GM19397 (cell line): ENCODE measurements at regions not wholly inside any gene's neighbourhood (a gene's known extent, or its start where the extent isn't known, plus 50 kb on each side); places are given as distances from the start of the nearest gene placed in this dataset.

Source experiments
- ATAC-seq: cut with Tn5 transposase; IDR thresholded peaks from one replicate; pipeline ENCODE4 v1.9.1; 2021; ENCODE audit warnings: mild to moderate bottlenecking, moderate library complexity; ENCODE audit not compliant: unreplicated experiment

DNA sequence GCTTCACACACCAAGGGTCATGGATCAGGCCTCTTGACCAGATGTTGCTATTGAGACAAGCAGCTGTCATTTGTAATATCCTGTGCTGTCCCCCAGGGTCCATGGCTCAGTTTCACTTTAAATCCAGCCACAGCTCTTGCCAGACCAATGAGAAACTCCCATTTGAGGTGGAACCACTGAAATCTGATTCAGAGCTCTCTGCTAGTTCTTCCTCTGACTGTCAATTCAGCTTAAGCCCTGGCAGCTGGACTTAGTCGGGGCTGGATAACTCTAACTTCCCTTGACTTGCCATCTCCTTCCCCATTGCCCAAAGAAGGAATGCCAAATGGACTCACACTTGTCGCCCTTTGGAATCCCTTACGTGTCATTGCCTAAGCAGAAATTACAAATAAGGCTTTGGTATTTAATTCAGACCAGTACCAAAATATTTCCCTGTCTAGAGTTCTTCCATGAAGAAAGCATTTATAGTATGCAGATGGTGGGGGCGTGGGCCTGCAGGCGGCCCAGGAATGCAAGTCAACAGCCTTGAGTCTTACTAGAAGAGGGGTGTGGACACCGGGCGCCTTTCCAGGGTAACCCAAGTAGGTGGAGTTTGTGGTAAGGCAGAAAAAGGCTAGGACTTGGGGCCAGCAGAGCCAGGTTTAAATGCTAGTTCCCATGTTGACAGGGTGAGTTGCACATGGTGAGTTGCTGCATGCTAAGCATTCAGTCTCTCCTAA is 96.9 kb upstream of the TMPO start:
- ATAC-seq: peak; percentile 79

DNA sequence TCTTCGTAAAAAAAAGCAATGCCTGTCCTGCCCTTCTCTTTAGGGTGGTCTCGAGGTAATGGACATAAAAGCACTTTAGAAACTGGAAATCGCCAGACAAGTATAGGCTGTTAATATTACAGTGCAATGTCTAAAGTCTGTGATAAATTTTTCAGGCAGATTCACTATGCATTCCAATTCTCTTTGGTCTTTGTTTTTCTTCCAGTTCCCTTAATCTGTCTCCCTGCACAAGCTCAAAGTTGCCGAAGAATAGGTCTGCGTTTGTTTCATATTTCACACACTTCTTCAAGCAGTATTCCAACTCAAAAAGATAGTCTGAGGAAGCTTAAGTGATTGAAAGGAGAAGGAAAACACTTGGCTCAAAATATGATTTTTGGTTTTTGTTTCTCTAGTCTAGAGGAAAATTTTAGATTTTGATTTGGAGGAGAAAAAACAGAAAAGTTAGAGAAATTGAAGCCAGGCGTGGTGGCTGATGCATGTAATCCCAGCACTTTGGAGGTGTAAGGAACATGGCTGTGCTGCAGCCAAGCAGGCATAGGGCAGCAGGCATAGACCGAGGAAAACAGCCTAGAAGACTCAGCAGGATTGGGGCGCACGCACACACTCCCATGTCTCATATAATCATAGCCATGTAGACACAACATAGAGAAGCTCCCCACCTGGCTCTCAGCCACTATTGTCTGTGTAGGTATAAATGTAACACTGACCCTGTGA is 96.2 kb upstream of the TMPO start:
- ATAC-seq: no peak

DNA sequence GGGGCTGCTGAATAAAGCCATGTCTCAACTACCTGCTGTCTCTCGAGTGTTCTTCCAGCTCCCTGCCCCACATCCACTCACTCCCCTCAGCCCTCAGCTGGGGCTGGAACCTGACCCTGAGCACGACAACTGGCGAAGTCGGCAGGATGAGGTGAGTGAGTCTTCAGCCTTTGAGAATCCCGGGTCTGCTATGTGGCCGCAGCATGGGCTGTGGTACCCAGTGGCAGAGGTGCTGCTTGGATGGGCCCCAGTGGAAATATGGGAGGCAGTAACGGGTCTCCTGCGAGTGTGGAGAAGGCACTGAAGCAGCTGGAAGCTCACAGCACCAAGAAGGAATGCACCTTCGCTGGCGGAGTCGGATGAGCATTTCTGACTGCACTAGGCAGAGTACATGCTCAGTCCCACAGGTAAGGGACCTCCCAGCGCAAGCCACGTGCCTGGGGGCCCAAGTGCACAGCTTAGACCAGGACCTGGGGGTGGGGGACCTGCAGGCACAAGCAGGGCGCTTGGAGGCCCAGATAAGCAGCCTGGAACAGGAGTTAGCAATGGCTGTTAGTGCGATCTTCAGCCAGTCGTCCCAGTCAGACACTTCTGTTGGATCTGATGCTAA is 95.5 kb upstream of the TMPO start:
- no peak for ATAC-seq

DNA sequence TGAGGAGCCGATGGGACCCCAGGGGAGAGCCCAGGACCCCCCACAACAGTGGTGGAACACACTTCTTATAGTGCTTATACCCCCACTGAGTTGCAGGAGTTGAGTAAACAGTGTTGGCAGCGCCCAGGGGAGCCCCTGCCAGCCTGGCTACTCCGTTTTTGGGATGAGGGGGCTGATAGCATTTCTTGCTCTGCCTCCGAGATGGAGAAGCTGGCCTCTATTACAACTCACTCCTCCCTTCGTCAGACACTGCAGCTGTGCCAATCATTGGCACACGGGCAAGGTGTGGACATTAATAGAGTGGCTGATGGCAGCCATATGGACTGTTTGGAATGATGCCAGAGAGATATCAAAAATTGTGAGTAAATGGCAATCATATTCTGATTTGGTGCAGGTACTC is 94.9 kb upstream of the TMPO start:
- ATAC-seq: no peak

DNA sequence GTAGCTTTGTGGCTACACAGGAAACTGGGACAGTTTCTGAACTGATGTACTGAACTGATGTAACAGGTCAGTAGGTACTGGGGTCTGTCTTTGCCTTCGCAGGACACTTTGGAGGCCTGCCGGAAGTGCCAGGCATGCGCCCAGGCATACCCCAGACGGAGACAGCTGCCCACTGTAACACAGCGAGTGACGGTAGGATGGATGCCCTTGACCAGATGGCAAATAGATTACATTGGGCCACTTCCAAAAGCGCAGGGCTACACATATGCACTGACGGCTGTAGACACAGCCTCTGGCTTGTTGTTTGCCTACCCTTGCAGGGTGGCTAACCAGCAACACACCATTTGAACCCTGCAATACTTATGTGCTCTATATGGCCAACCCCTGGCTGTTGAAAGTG is 94.1 kb upstream of the TMPO start:
- ATAC-seq: no peak

DNA sequence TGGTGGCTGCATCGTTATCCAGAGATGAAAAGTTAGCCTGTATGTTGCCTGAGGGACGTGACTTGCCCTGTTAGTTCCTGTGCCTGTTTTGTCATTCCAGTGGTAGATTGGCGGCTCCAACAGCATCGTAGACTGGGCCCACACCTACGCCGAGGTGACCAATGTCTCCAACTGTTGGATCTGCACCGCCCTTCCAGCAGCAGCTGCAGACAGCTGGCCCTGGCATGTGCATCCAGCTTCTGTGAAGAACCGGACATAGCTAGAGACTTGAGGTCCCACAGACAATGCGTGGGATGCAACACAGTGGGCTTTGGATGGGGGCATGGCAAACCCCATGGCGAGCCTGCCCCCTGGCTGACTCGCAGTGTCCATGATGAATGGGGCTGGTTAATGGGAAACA is 93.0 kb upstream of the TMPO start:
- no peak for ATAC-seq

DNA sequence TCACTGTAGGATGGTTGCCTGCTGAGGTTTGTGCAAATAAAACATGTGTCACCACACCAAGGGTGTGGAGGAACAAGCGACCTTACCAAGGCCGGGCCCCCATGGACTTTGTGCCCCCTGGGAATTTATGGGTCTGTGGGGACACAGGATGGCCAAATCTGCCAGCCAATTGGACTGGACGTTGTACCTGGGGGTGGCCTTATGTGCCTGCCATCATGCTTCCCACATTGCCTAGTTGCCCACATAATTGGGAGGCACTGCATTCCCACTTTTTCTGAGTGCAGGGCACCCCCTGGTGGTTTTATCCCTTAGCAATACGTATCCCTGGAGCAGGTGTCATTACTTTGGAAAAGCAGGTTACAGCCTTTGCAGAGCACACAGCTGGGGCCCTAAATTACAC is 92.6 kb upstream of the TMPO start:
- no peak for ATAC-seq

DNA sequence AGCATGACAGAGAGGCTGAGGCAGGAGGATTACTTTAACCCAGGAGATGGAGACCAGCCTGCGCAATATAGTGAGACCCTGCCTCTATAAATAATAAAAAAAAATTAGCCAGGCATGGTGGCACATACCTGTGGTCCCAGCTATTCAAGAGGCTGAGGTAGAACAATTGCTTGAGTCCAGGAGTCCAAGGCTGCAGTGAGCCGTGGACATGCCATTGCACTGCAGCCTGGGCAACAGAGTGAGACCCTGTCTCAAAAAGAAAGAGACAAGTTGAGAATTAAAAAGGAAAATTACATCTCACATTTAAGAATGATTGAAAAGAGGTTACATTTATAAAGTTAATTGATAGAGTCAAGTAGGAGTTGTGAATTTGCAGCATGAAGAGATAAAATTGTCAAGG is 91.4 kb upstream of the TMPO start:
- no peak for ATAC-seq

DNA sequence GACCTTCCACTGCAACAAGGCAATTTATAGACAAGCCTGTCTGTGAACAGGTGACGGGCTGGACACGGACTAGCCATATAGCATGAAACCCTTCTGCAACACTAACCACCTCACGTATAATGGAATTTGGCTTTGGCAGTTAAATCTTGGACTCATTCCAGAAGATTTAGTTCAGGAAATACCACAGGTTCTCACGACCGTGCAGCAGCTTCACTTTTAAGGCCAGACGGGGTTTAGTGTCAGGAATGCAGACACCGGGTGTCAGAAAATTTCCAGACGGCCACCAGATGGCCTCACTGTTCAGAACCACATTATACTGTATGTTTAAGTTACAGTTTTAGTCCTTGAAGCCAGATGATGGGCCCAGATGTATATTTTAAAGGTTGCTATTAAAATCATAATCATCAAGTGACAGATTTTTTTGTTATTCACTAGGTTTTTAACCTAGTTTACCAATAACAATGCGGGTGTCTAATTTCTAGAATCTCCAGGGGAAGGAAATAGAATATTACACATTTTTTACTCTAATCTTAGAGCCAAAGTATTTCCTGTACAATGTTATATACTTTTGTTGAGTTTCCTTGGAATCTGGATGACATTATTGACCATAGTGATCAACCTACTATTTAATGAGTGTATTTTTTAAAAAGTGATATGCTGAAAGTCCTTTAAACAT is 90.5 kb upstream of the TMPO start:
- ATAC-seq: peak; percentile 86

DNA sequence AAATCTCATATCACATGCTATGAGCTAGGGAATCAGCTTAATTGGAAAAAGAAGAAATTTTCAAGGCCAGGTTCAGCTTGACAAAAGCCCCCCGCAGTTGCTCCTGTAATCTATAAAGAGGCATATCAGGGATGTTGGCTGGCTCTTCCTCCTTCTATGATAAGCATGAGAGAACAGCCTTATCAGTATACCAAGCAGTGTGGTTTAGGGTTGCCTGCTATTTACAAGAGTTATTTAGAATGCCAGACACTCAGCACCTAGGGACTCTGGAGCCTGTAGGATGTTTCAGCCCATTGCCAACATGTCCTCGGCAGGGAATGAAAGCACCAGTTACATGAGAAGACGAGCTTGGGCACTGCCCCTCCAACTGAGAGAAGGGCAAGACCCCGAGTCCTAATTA is 89.5 kb upstream of the TMPO start:
- no peak for ATAC-seq

DNA sequence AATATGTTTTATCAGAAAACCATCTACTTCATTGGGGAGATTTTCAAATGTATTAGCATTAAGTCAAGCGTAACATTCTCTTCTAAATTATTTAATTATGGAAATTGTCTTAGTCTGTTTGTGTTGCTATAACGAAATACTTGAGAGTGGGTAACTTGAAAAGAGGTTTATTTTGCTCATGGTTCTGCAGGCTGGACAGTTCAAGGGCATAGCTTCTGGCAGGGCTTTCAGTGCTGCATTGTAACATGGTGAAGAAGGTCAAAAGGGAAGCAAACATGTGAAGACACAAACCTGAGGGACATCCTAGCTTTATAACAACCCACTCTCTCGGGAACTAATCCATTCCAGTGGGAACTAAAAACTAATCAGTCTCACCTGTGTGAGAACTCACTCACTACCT is 84.3 kb upstream of the TMPO start:
- ATAC-seq: no peak

DNA sequence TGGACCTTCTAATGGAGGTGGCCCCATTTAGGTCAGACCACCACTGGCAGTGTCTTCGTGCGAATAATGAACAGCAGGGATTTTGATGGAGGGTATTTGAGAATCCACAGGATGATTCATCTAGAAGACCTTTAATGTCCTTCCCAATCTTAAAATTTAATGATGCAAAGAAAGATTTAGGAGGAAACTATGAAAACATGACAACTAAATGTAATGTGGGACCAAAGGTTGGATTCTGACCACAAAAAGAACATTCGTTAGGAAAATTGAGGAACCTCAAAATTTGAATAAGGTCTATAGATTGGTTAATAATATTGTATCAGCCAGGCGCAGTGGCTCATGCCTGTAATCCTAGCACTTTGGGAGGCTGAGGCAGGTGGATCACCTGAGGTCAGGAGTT is 78.2 kb upstream of the TMPO start:
- ATAC-seq: no peak

DNA sequence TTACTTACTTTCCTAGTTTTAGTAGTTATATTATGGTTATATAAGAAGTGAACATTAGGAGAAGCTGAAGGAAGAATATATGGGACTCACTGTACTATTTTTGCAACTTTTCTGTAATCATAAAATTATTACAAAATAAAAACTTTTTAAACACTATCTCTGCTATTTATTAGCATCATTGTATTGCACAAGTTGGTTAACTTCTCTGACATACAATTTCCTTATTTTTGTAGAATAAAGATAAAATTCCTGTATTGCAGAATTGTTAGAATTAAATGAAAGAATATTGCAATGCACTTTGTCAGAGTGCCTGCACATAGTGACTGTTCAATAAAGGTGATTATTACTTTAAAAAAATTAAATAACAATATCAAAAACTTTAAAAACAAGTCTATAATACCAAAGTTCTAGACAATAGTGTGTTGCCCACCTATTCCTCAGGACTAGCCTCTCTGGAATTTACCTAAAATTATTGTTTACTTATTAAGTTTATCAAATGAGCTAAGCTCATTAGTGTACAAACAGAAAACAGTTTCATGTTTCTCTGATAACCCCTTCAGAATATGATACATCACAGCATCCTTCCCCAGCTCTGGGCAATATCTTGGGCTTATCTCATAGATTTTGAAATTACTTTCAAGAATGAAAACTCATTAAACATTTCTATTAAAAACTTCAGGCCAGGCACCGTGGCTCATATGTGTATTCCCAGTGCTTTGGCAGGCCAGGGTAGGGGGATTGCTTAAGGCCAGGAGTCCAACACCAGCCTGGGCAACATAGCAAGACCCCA is 77.4 kb upstream of the TMPO start:
- no peak for ATAC-seq

DNA sequence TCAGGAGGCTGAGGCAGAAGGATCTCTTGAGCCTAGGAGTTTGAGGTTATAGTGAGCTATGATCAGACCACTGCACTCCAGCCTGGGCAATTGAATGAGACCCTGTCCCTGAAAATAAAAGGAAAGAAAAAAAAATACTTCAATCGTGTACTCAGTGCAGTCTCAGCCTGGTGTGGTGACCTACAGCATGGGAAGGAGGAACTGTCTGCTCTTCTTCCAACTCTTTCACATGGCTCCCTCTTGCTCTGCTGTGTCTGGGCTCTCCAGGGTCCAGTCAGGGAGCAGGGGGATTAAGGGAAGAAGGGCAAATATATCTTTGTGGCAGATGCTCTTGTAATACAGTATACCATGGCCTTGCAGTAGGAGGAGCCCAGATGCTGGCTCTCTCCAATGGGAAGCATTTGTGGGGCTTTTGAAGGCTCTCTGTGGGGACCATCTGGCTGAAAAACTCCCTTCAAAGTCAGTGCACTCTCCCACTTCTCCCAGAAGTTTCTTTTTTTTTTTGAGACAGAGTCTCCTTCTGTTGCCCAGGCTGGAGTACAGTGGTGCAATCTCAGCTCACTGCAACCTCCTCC is 76.6 kb upstream of the TMPO start:
- no peak for ATAC-seq

DNA sequence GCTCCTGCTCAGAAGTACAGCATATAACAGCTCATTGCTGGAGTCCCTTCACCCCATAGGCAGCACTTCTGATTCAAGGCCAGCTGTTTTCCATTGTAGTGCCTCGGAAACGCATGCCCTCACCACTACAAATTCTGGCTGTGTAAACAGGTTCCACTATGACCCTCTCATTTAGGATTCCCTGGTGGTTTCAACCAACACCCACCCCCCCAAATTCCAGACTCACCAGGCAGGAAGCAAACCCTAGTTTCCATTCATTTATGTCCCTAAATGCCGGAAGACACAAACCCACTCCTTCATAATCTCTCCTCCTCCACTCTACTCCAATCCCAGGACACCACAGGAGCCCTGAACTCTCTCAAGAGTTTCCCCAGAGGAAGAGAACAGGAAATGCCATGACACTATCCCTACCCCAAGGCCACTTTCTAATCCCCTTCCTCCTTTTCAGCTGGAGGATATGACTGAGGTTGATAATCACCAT is 75.9 kb upstream of the TMPO start:
- no peak for ATAC-seq

DNA sequence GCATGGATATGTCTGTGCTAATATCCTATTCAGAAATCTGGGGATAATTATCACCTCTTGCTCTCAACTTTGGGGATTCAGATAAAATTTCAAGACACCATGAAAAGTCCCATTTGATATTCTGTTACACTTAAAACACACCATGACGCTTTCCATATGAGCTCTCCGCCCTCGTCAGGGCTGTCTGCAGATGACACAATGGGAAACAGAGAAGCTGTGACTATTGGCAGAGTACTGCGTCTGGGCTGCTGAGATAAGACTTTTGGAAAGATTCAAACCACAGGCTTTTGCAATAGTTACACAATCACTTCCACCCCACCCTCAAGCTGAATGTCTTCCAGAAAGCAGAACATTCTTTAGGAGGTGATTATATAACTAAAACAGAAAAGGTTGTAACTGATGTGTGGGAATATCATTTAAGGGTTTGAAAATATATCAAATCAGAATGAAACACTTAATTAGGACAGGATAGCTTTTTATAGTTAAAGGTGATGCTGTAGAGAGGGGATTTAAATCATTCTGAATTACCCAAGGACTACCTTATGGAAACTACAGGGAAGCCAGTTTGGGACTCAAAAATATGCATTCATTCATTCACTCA is 75.3 kb upstream of the TMPO start:
- no peak for ATAC-seq

DNA sequence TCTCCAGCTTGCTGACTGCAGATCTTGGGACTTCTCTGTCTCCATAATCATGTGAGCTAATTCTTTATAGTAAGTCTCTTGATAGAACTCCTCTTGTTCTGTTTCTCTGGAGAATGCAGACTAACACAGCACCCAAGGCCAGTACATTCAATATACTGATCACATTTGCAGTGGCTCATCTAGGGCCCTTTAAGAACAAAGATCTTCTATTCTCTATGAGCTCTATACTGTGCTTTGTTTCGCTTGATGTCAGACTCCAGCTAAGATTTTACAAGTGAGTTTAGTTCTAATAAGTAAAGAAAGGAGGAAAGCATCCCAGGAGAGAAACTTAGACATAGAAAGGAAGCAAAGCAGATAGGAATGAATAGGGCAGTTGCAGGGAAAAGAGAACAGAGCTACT is 69.3 kb upstream of the TMPO start:
- no peak for ATAC-seq

DNA sequence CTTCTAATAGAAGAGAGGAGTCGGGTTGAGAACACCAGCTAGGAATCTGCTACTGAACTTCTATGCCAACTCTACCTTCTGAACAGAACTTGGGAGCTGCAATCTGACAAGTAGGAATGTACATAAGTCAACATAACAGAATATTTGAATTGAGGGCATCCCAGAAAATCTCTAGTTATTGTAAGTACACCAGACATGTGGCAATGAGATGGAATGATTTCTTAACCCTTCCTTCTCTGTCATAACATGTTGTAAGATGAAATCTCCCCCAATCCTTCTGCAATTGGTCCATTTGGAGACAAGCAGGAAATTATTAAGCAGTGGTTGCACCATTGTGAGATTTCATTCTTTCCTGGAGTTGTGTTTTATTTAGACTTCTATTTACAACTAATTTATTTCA is 68.7 kb upstream of the TMPO start:
- no peak for ATAC-seq

DNA sequence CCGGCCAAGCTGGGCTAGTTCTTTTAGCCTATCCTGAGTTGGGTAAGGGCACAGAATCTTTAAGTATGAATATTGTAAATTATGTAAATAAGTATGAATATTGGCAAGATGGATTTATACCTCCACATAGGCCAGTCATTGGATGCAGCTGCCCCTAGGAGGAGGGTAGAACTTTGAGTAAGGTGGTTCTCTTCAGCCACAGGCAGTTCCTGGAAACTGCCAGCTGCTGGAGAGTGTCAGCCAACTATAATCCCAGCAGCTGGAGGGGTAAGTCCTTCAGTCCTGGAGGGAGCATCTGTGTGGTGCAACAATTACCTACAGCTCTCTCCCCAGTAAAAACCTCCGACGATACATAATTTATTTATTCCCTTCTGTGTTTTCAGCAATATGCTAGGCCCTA is 65.8 kb upstream of the TMPO start:
- no peak for ATAC-seq

DNA sequence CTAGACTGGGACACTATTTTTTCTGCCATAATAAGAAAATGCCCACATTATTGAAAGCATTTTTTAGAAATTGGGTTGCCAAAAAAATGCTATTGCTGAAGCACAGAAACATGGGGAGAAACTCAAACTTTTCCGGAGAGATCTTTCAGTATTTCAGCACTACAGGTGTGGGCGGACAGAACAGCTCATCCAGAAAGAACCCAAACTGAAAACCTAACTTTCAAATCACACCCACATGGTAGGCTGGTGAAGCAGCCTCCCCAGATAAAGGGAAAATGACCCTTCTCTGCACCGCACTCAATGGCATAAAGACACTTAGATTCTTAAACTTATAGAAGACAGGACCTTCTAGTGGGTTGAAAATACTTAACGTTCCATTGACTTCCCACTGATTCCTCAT is 62.3 kb upstream of the TMPO start:
- no peak for ATAC-seq
